ENCODE measurements at regions not wholly inside any gene's neighbourhood (a gene's known extent, or its start where the extent isn't known, plus 50 kb on each side); places are given as distances from the start of the nearest gene placed in this dataset.

GRCh38 chr11:95674657-95675358 lies 114.8 kb downstream of the FAM76B start:
- no peak overlapping the region for H2AFZ ChIP-seq

DNA sequence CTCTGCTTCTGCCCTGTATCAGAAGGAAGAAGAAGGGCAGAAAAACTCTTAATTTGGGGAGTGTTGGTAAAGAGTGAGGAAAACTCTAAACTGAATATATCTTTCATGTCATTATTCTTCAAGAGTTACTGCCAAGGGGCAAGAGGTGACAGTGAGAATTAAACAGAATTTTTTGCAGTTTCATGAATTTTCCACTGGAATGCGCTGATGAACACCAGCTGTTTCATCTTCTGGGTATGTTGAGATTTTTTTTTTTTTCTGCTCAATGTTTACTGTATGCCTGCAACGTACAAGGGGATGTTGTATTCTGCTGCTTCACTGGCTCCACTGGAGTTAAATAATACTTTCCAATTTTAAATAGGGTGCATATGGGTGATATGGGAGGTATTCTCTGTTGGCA lies 117.8 kb downstream of the FAM76B start:
- TF ChIP-seq EZH2phosphoT487 (IDR thresholded peaks at IDR 0.05; ENCODE audit: low read depth, severe bottlenecking, unreplicated experiment) (no peak), EZH2 (IDR thresholded peaks at IDR 0.05; ENCODE audit: borderline replicate concordance) (no peak), CTCF (IDR thresholded peaks at IDR 0.05; ENCODE audit: poor library complexity) (no peak)
- WGBS (ENCODE audit: low lambda C conversion rate, missing lambda C conversion rate), result 29% methylated on average over 2 of the region's 2 CpGs
- Histone ChIP-seq H3K9me3 (ENCODE audit: low read depth) (no peaks in the 10 kb centered on the region), H3K27me3 (no peaks in the 10 kb centered on the region), H3K9me2 (replicated peaks; ENCODE audit: insufficient read depth) (no peaks in the 10 kb centered on the region), H3K36me3 (replicated peaks; ENCODE audit: insufficient read depth, low read depth) (no peaks in the 10 kb centered on the region), H3K27ac (peak overlapping the region; percentile 64), H3K4me3 (no peak overlapping the region), H4K20me1 (ENCODE audit: insufficient read depth, poor library complexity, severe bottlenecking) (no peaks in the 10 kb centered on the region), H3K4me2 (no peak overlapping the region), H3K4me1 (ENCODE audit: insufficient read depth) (no peaks in the 10 kb centered on the region), H3K79me2 (no peaks in the 10 kb centered on the region), H2AFZ (no peak overlapping the region)
- no peak for DNase-seq (ENCODE audit: low spot score)

More at GRCh38 chr11:95674657-95675358, 114.8 kb downstream of the FAM76B start:
- Histone ChIP-seq H3K9me3 (ENCODE audit: low read depth) (no peaks in the 10 kb centered on the region), H3K9me2 (replicated peaks; ENCODE audit: insufficient read depth) (no peaks in the 10 kb centered on the region), H3K4me1 (ENCODE audit: insufficient read depth) (peaks cover 4% of the 10 kb centered on the region), H3K36me3 (replicated peaks; ENCODE audit: insufficient read depth, low read depth) (no peaks in the 10 kb centered on the region), H3K27me3 (no peaks in the 10 kb centered on the region), H3K4me2 (no peak overlapping the region), H4K20me1 (ENCODE audit: insufficient read depth, poor library complexity, severe bottlenecking) (no peaks in the 10 kb centered on the region), H3K79me2 (no peaks in the 10 kb centered on the region), H3K27ac (no peak overlapping the region), H3K4me3 (no peak overlapping the region)
- TF ChIP-seq EZH2 (IDR thresholded peaks at IDR 0.05; ENCODE audit: borderline replicate concordance), result no peak
- TF ChIP-seq EZH2phosphoT487 (IDR thresholded peaks at IDR 0.05; ENCODE audit: low read depth, severe bottlenecking, unreplicated experiment), result no peak
- TF ChIP-seq CTCF (IDR thresholded peaks at IDR 0.05; ENCODE audit: poor library complexity), result no peak
- WGBS (ENCODE audit: low lambda C conversion rate, missing lambda C conversion rate), result 86% methylated on average over 4 of the region's 4 CpGs
- no peak for DNase-seq (ENCODE audit: low spot score)

GRCh38 chr11:95668131-95668530 lies 121.5 kb downstream of the FAM76B start:
- WGBS (ENCODE audit: low lambda C conversion rate, missing lambda C conversion rate), result 71% methylated on average over 3 of the region's 3 CpGs
- DNase-seq (ENCODE audit: low spot score), result no peak
- no peaks in the 10 kb centered on the region for H3K79me2 ChIP-seq

More at GRCh38 chr11:95668131-95668530, 121.5 kb downstream of the FAM76B start:
- H3K4me1 ChIP-seq (ENCODE audit: insufficient read depth), result no peaks in the 10 kb centered on the region
- H3K4me3 ChIP-seq, result no peak overlapping the region
- no peak overlapping the region for H2AFZ ChIP-seq
- no peaks in the 10 kb centered on the region for H3K36me3 ChIP-seq (replicated peaks; ENCODE audit: insufficient read depth, low read depth)
- H3K9me2 ChIP-seq (replicated peaks; ENCODE audit: insufficient read depth), result no peaks in the 10 kb centered on the region
- no peak overlapping the region for H3K4me2 ChIP-seq
- H3K27ac ChIP-seq, result peak overlapping the region; percentile 27
- H3K9me3 ChIP-seq (ENCODE audit: low read depth), result no peaks in the 10 kb centered on the region
- TF ChIP-seq EZH2phosphoT487 (IDR thresholded peaks at IDR 0.05; ENCODE audit: low read depth, severe bottlenecking, unreplicated experiment) (no peak), CTCF (IDR thresholded peaks at IDR 0.05; ENCODE audit: poor library complexity) (no peak), EZH2 (IDR thresholded peaks at IDR 0.05; ENCODE audit: borderline replicate concordance) (no peak)
- no peaks in the 10 kb centered on the region for H4K20me1 ChIP-seq (ENCODE audit: insufficient read depth, poor library complexity, severe bottlenecking)
- no peaks in the 10 kb centered on the region for H3K27me3 ChIP-seq
